ENCODE measurements at regions not wholly inside any gene's neighbourhood (a gene's known extent, or its start where the extent isn't known, plus 50 kb on each side); places are given as distances from the start of the nearest gene placed in this dataset.

GRCh38 chr3:159919873-159920272, 68.8 kb upstream of the IL12A start:
- TF ChIP-seq CTCF (IDR thresholded peaks at IDR 0.05 in 2 of 3, conservative IDR thresholded peaks at IDR 0.05 in 1 of 3; ENCODE audit: borderline replicate concordance in 1 of 3, insufficient read depth in 1 of 3, low read depth in 2 of 3, low read length in 2 of 3) = no peak
- TF ChIP-seq POLR2A (IDR thresholded peaks at IDR 0.05; ENCODE audit: borderline replicate concordance, extremely low read depth, insufficient read depth, insufficient read length) = no peak
- no peak for TF ChIP-seq EGR1 (IDR thresholded peaks at IDR 0.05; ENCODE audit: low read depth)
- TF ChIP-seq POLR2AphosphoS5 (IDR thresholded peaks at IDR 0.05; ENCODE audit: low read depth, low read length) = no peak

Data from HCT116 (cell line).